ENCODE measurements at regions not wholly inside any gene's neighbourhood (a gene's known extent, or its start where the extent isn't known, plus 50 kb on each side); places are given as distances from the start of the nearest gene placed in this dataset.

DNA sequence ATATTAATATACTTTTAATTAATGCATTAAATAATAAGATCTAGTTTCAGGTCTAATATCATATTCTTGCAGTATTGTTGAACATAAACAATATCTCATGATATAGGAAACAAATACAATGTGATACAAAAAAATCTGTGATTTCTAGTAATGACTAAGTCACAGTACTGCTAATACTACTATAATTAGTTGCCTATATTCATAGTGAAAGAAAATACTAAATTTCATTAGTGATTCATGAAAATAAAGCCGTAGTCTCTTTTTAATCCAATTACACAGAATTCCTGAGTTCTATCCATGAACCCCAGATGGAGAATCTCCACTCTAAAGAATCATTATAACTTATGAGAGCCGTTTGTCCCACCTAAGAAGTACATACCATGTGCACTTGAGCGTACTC is 266.3 kb upstream of the ACVR2A start:
- TF ChIP-seq, protein P1, sequence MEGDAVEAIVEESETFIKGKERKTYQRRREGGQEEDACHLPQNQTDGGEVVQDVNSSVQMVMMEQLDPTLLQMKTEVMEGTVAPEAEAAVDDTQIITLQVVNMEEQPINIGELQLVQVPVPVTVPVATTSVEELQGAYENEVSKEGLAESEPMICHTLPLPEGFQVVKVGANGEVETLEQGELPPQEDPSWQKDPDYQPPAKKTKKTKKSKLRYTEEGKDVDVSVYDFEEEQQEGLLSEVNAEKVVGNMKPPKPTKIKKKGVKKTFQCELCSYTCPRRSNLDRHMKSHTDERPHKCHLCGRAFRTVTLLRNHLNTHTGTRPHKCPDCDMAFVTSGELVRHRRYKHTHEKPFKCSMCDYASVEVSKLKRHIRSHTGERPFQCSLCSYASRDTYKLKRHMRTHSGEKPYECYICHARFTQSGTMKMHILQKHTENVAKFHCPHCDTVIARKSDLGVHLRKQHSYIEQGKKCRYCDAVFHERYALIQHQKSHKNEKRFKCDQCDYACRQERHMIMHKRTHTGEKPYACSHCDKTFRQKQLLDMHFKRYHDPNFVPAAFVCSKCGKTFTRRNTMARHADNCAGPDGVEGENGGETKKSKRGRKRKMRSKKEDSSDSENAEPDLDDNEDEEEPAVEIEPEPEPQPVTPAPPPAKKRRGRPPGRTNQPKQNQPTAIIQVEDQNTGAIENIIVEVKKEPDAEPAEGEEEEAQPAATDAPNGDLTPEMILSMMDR (IDR thresholded peaks at IDR 0.05), result no peak
- TF ChIP-seq EP300 (IDR thresholded peaks at IDR 0.05) (no peak), POLR2A (IDR thresholded peaks at IDR 0.05) (no peak)
